IPS-18c (cell line): ENCODE measurements at regions not wholly inside any gene's neighbourhood (a gene's known extent, or its start where the extent isn't known, plus 50 kb on each side); places are given as distances from the start of the nearest gene placed in this dataset.
"Not testable (repeated sequence)": the region's sequence is repeated elsewhere in the genome, so short reads cannot be mapped to it uniquely, and the experiment has no call there.

ENCODE experiments used
- H3K4me3 ChIP-seq: 2 replicates; pipeline ENCODE4 v1.7.0; 2013; ENCODE audit warnings: low read depth, mild to moderate bottlenecking, low read length, moderate library complexity; ENCODE audit not compliant: insufficient read depth
- H3K9me3 ChIP-seq: one replicate; pipeline ENCODE4 v1.6.1; 2013; ENCODE audit warnings: mild to moderate bottlenecking, low read length, moderate library complexity; ENCODE audit not compliant: control insufficient read depth, insufficient read depth

DNA sequence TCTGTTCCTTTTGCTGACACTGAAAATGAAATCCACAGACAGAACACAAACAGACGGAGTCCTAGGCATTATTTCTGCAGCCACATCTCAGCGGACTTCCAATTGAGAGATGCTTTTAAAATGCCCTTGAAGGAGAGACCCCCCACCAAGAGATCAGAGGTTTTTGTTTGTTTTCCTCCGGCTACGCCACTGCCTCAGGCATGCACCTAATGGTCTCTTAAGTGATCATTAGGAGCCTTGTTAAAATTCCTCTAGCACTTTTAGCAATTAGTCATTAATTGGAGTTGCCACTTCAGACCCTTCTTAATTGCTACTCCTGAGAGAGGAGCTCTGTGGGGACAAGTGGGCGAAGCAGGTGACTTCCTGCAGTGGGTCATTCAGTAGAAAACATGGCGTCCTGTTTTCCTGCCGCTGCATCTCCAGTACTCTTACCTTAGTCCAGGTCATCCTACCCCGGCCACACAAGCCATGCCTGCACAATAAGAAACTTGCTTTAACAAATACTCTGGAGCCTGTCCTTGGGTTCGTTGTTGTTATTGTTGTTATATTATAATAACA is 257.7 kb upstream of the CHAC2 start:
- Histone ChIP-seq H3K4me3 (no peak overlapping the region), H3K9me3 (peaks cover 2% of the 10 kb centered on the region)

DNA sequence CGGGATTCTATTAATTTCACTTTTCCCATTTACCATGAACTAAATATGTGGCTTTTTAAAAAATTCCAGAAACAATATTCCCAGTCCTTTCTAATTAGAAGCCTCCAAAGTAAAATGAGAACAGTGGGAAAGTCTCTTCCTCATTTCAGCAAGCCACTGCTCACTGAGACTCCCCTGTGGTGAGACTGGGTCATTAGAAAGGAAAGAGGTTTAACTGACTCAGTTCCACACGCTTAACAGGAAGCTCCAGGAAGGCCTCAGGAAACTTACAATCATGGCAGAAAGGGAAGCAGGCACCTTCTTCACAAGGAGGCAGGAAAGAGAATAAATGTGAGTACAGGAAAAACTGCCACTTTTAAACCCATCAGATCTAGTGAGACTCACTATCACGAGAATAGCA is 258.9 kb upstream of the CHAC2 start:
- H3K4me3 ChIP-seq = no peak overlapping the region
- no peaks in the 10 kb centered on the region for H3K9me3 ChIP-seq

- H3K9me3 ChIP-seq, H3K4me3 ChIP-seq: not testable (repeated sequence)
Measured at GRCh38 chr2:53507070-53507469, 260.5 kb upstream of the CHAC2 start.

- Histone ChIP-seq H3K9me3 (no peaks in the 10 kb centered on the region), H3K4me3 (no peak overlapping the region)
Measured at GRCh38 chr2:53505826-53506225, 261.8 kb upstream of the CHAC2 start.

DNA sequence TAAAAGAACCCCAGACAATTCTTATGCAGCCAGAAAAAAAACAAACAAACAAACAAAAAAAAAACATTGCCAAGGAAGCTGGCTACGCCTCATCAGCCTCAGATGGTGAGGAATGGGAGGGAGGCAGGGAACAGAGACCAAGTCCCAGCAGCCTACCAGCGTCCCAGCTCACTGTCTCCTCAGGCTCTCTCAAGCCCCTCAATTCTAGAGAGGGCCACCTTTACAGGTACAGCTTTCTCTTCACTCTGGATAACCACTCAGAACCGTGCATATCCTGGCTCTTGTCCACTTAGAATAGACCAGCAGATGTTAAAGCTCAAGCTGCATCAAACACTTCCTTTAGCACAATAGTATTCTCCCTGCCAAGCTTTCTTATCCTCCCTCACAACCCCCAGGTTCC is 263.1 kb upstream of the CHAC2 start:
- H3K4me3 ChIP-seq = no peak overlapping the region

GRCh38 chr2:53500181-53500580 is 267.4 kb upstream of the CHAC2 start:
- Histone ChIP-seq H3K9me3 (no peaks in the 10 kb centered on the region), H3K4me3 (no peak overlapping the region)

More for the DNA sequence above, 263.1 kb upstream of the CHAC2 start:
- no peaks in the 10 kb centered on the region for H3K9me3 ChIP-seq

- no peak overlapping the region for H3K4me3 ChIP-seq
- no peaks in the 10 kb centered on the region for H3K9me3 ChIP-seq
Measured at GRCh38 chr2:53498210-53498609, 269.4 kb upstream of the CHAC2 start.

GRCh38 chr2:53497020-53497419 is 270.6 kb upstream of the CHAC2 start:
- Histone ChIP-seq H3K4me3 (no peak overlapping the region), H3K9me3 (no peaks in the 10 kb centered on the region)

DNA sequence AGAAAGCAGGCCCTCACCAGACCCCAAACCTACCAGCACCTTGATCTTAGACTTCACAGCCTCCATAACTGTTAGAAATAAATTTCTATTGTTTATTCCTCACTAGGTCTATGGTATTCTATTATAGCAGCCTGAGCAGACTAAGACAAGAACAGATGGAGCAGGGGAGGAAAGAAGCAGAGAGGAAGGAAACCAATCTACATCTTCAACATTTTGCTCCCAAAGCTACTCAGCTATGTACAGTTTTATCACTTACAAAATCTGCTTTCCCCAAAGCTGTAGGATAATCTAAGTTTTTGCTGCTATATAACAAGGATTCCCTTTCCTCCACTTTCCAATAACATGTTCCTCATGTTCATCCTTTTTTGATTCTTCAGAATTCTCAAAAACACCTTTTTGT is 274.4 kb upstream of the CHAC2 start:
- no peaks in the 10 kb centered on the region for H3K9me3 ChIP-seq

DNA sequence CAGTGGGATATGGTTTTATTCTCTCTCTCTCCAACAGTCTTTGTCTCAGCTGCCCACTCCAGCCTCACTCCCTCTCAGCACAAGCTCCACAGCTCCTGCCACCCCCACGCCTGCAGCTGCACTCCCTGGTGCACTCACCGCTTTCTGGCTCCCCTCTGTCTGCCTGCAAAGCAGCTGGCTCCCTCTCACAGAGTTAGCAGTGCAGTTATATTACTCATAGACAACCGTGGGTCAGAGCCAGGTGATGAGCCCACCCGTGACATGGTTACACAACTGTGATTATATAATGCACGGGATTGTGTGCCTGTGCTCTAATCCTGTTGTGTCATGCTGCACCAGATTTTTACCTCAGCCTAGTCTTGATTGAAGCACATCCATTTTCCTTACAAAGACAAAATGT is 276.9 kb upstream of the CHAC2 start:
- no peak overlapping the region for H3K4me3 ChIP-seq
- H3K9me3 ChIP-seq = no peaks in the 10 kb centered on the region

More for the DNA sequence above, 274.4 kb upstream of the CHAC2 start:
- no peak overlapping the region for H3K4me3 ChIP-seq

GRCh38 chr2:53486185-53486899 is 281.3 kb upstream of the CHAC2 start:
- not testable (repeated sequence) for H3K9me3 ChIP-seq, H3K4me3 ChIP-seq

GRCh38 chr2:53485021-53485728 is 282.4 kb upstream of the CHAC2 start:
- no peaks in the 10 kb centered on the region for H3K9me3 ChIP-seq
- no peak overlapping the region for H3K4me3 ChIP-seq

GRCh38 chr2:53484531-53484930 is 283.1 kb upstream of the CHAC2 start:
- H3K4me3 ChIP-seq = no peak overlapping the region

DNA sequence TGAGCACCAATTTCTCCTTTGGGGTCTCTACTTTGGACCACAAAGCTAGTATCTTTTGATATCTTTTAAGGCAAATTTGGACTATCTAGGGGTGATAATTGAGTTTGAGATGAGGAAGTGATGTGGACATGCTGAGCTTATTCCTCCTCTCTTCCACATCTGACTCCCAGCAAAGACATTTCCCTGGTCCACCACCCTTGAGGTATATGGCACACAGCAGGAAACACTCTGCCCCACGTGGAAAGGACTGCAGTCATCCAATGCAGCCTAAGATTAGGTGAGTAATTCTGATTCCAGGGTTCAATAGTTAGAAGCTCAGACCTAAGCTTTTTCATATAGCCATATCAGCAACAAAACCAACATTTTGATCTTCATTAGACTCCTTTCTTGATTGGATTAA is 290.1 kb upstream of the CHAC2 start:
- Histone ChIP-seq H3K9me3 (no peaks in the 10 kb centered on the region), H3K4me3 (no peak overlapping the region)

More at GRCh38 chr2:53484531-53484930, 283.1 kb upstream of the CHAC2 start:
- no peaks in the 10 kb centered on the region for H3K9me3 ChIP-seq

DNA sequence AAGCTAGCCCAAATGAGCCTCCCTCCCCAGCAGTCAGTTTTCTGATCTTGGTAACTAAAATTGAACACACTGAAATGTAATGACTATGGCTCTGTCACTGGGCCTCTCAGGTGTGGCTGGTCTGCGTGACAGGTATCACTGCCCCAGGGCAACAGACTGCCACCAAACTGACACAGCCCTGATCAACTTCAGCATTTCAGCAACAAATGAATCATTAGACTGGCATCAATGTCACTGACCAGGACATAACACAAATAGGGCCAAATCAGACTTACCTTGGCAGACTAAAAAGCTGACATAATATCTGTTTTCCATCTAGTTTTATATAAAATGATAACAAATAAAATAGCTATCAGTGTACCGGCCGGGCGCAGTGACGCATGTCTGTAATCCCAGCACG is 290.8 kb upstream of the CHAC2 start:
- Histone ChIP-seq H3K9me3 (no peaks in the 10 kb centered on the region), H3K4me3 (no peak overlapping the region)

DNA sequence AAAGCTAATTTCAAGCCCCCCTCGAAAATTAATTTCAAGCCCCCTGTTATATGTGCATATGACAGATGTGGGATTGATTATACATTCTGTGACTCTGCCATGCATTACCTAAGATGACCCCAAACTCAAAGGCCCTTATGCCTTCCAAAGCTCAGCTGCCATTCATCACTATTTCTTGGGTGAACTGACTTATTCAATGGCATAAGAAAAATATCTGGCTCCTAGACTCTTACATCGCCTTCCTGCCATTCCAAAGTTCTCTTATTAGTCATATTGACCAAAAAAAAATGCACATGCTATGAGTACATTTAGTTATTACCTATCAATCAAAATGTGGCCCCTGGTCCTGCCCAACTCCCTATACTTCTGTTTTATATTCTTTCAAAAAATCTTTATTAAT is 291.8 kb upstream of the CHAC2 start:
- no peaks in the 10 kb centered on the region for H3K9me3 ChIP-seq

DNA sequence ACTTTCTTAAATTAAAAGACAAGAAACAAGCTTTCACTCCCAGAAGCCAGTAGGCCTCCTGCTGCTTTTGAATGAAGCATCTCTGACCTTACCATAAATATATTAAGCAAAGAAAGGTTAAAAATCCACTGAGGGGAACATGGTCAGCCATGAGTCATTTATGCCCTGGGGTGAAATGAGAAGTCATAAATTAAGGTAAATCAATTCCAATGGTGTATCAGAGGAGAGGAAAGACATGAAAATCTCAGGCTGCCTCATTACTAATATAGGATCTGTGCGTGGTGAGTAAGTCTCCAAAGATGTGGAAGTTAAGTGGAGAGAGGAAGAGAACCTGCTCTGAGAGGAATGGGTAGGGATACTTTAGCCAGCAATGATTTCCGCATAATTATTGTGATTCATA is 292.3 kb upstream of the CHAC2 start:
- Histone ChIP-seq H3K4me3 (no peak overlapping the region), H3K9me3 (no peaks in the 10 kb centered on the region)

More for the DNA sequence above, 291.8 kb upstream of the CHAC2 start:
- H3K4me3 ChIP-seq = no peak overlapping the region

- Histone ChIP-seq H3K4me3 (no peak overlapping the region), H3K9me3 (no peaks in the 10 kb centered on the region)
Measured at GRCh38 chr2:53474914-53475313, 292.7 kb upstream of the CHAC2 start.
